HepG2 (cell line): ENCODE measurements at regions not wholly inside any gene's neighbourhood (a gene's known extent, or its start where the extent isn't known, plus 50 kb on each side); places are given as distances from the start of the nearest gene placed in this dataset.

Source experiments
- ATAC-seq: fragments of 200-7000 bp; cut with Tn5 transposase; 3 replicates; pipeline ENCODE4 v1.9.1; 2020; ENCODE audit warnings: mild to moderate bottlenecking, moderate library complexity
- BruUV-seq: library from RNA; stranded (reverse); fragments of 400-500 nt; replicated peaks from 2 replicates; lab custom pipeline; 2021; lab: Mats Ljungman, UMichigan
- CTCF ChIA-PET: fragments of 300-600 bp; formaldehyde crosslinking; extraction: SDS; loops from one replicate; lab custom pipeline; 2021; ENCODE audit warnings: low total read pairs, inconsistent platforms, low intra/inter-chr PET ratio; lab: Yijun Ruan, JAX
- POLR2A ChIA-PET: fragments of 350-600 bp; sonication (Branson Sonifier 250); formaldehyde crosslinking; loops from one replicate; lab custom pipeline; 2020; ENCODE audit warnings: antibody characterized with exemption, inconsistent platforms; lab: Yijun Ruan, JAX
- DNase-seq: peaks from one replicate; pipeline ENCODE4 v3.0.0-alpha.2; 2015; ENCODE audit warnings: low spot score
- FAIRE-seq: peaks from 3 replicates; lab custom pipeline; 2011; peaks lifted over from hg19 to GRCh38; lab: Jason Lieb, UNC
- H2AFZ ChIP-seq: one replicate; pipeline ENCODE4 v1.6.1; 2011; ENCODE audit warnings: low read length, inconsistent platforms
- H3K27ac ChIP-seq: fragments of 300-600 bp; 3 replicates; pipeline ENCODE4 v1.8.0; 2011; ENCODE audit warnings: mixed run types, mild to moderate bottlenecking, mixed read lengths, low read length, inconsistent platforms; ENCODE audit not compliant: insufficient read depth; ENCODE audit errors: extremely low read length
- H3K27me3 ChIP-seq, 2 experiments: fragments of 200-600 bp in 1 of 2; 2 replicates in 1 of 2; 3 replicates in 1 of 2; pipeline versions ENCODE4 v1.6.0 to v1.8.0; 2011; ENCODE audit warnings: low read length in 2 of 2, mild to moderate bottlenecking in 2 of 2, moderate library complexity in 2 of 2, inconsistent platforms in 1 of 2; ENCODE audit not compliant: insufficient read depth in 2 of 2, control insufficient read depth in 1 of 2
- H3K36me3 ChIP-seq, 2 experiments: fragments of 200-600 bp in 1 of 2; replicated peaks in 1 of 2; 2 replicates in 1 of 2; 3 replicates in 1 of 2; pipeline versions ENCODE4 v1.5.1 to v1.8.0; 2011; ENCODE audit warnings: low read length in 2 of 2, inconsistent platforms in 1 of 2; ENCODE audit not compliant: insufficient read depth in 2 of 2, control insufficient read depth in 1 of 2
- H3K4me1 ChIP-seq: 2 replicates; pipeline ENCODE4 v1.5.1; 2012; ENCODE audit warnings: low read length, inconsistent platforms; ENCODE audit not compliant: insufficient read depth
- H3K4me2 ChIP-seq: 2 replicates; pipeline ENCODE4 v1.6.0; 2011; ENCODE audit warnings: low read depth, low read length, inconsistent platforms
- H3K4me3 ChIP-seq, 3 experiments: fragments of 200-600 bp in 1 of 3; sonication (generic), shearing (Covaris generic) in 1 of 3; replicated peaks in 1 of 3; 2 replicates each; pipeline ENCODE4 v1.5.1; 2011 to 2016; ENCODE audit warnings: low read length in 3 of 3, inconsistent platforms in 2 of 3, low read depth in 2 of 3, mild to moderate bottlenecking in 2 of 3, control low read depth in 1 of 3, mixed read lengths in 1 of 3; ENCODE audit not compliant: insufficient read depth in 1 of 3
- H3K79me2 ChIP-seq: one replicate; pipeline ENCODE4 v1.6.1; 2011; ENCODE audit warnings: low read length, inconsistent platforms; ENCODE audit not compliant: insufficient read depth
- H3K9ac ChIP-seq: 2 replicates; pipeline ENCODE4 v1.6.0; 2011; ENCODE audit warnings: mild to moderate bottlenecking, low read depth, low read length, inconsistent platforms; ENCODE audit not compliant: insufficient read depth
- H3K9me3 ChIP-seq: 2 replicates; pipeline ENCODE4 v1.5.1; 2012; ENCODE audit warnings: mild to moderate bottlenecking, low read length
- H4K20me1 ChIP-seq: 2 replicates; pipeline ENCODE4 v1.6.0; 2011; ENCODE audit warnings: inconsistent platforms, mild to moderate bottlenecking, low read length, moderate library complexity; ENCODE audit not compliant: insufficient read depth
- MED8 ChIP-seq: sonication (generic); formaldehyde crosslinking; IDR thresholded peaks from 2 replicates; pipeline ENCODE4 v1.8.1; 2023; ENCODE audit warnings: mild to moderate bottlenecking, missing genetic modification reagents; ENCODE audit not compliant: insufficient replicate concordance
- NFE2L2 ChIP-seq: fragments of 150-350 bp; IDR thresholded peaks from 2 replicates; pipeline ENCODE4 v1.6.1; 2014; ENCODE audit warnings: low read length
- PRPF4 ChIP-seq: fragments of 200-400 bp; formaldehyde crosslinking; IDR thresholded peaks from 2 replicates; pipeline ENCODE4 v1.6.1; 2016; ENCODE audit warnings: low read length, low read depth; ENCODE audit not compliant: poor library complexity, severe bottlenecking
- RAD51 ChIP-seq: fragments of 450-650 bp; IDR thresholded peaks from 2 replicates; pipeline ENCODE4 v1.6.1; 2016; ENCODE audit warnings: borderline replicate concordance
- RFX3 ChIP-seq: IDR thresholded peaks from 2 replicates; pipeline ENCODE4 v1.6.1; 2016; ENCODE audit warnings: missing biosample characterization, missing genetic modification reagents
- ZFP82 ChIP-seq: sonication (generic); formaldehyde crosslinking; IDR thresholded peaks from 2 replicates; pipeline ENCODE4 v1.5.1; 2020; ENCODE audit warnings: mild to moderate bottlenecking, missing genetic modification reagents, borderline replicate concordance
- ZIK1 ChIP-seq: sonication (generic); formaldehyde crosslinking; IDR thresholded peaks from 2 replicates; pipeline ENCODE4 v1.5.0; 2020; ENCODE audit warnings: mild to moderate bottlenecking, low read depth, missing genetic modification reagents, borderline replicate concordance
- ZNF382 ChIP-seq: sonication (generic); formaldehyde crosslinking; IDR thresholded peaks from 2 replicates; pipeline ENCODE4 v1.5.0; 2020; ENCODE audit warnings: missing genetic modification reagents, mild to moderate bottlenecking, borderline replicate concordance
- WGBS: methylation state at CpG from one replicate; pipeline ENCODE4 v1.1.6; 2017; ENCODE audit warnings: low lambda C conversion rate; 5-methylcytosine and 5-hydroxymethylcytosine counted together
- in situ Hi-C: cut with HindIII; loops from 2 replicates; pipeline ENCODE4 v1.10.0; 2017; ENCODE audit warnings: low pct_unique_long_range_greater_than_20kb; ENCODE audit not compliant: extremely low pct_ligation_motif_present
- intact Hi-C: fragments of 100-400 bp; cut with micrococcal nuclease; formaldehyde crosslinking; loops from one replicate; pipeline ENCODE4 v1.10.0; 2022; ENCODE audit not compliant: unreplicated experiment
- TF ChIP-seq, protein P1 (sequence below): sonication (generic); formaldehyde crosslinking; IDR thresholded peaks from 2 replicates; pipeline ENCODE4 v1.5.1; 2020; ENCODE audit warnings: missing genetic modification reagents, mild to moderate bottlenecking, borderline replicate concordance
- TF ChIP-seq, protein P2 (sequence below): sonication (generic); formaldehyde crosslinking; IDR thresholded peaks from 2 replicates; pipeline ENCODE4 v1.8.0; 2022; ENCODE audit warnings: mild to moderate bottlenecking, missing genetic modification reagents; ENCODE audit not compliant: insufficient replicate concordance

GRCh38 chr5:135648116-135648515 is 69.3 kb upstream of the CXCL14 start:
- BruUV-seq, result no TSS peak
- no CpG with 5 or more reads among the region's 2 CpGs for WGBS
- no peak for ATAC-seq
- FAIRE-seq, result no peak
- Histone ChIP-seq H3K9me3 (no peaks in the 10 kb centered on the region), H3K27ac (no peak overlapping the region), H3K4me3 (no peak overlapping the region), H3K79me2 (no peaks in the 10 kb centered on the region), H2AFZ (no peak overlapping the region), H3K9ac (no peak overlapping the region), H3K27me3 (no peaks in the 10 kb centered on the region), H3K4me1 (no peaks in the 10 kb centered on the region), H3K36me3 (no peaks in the 10 kb centered on the region), H3K4me2 (no peak overlapping the region), H4K20me1 (no peaks in the 10 kb centered on the region)
- intact Hi-C loops, result no loop called here
- ChIA-PET CTCF (no interaction called here), POLR2A (no interaction called here)
- TF ChIP-seq ZNF382 (no peak), RFX3 (no peak), ZFP82 (no peak), MED8 (CRISPR knock-in tag) (no peak), ZIK1 (CRISPR knock-in tag) (no peak), NFE2L2 (no peak), PRPF4 (no peak), RAD51 (no peak)
- TF ChIP-seq, protein P1, sequence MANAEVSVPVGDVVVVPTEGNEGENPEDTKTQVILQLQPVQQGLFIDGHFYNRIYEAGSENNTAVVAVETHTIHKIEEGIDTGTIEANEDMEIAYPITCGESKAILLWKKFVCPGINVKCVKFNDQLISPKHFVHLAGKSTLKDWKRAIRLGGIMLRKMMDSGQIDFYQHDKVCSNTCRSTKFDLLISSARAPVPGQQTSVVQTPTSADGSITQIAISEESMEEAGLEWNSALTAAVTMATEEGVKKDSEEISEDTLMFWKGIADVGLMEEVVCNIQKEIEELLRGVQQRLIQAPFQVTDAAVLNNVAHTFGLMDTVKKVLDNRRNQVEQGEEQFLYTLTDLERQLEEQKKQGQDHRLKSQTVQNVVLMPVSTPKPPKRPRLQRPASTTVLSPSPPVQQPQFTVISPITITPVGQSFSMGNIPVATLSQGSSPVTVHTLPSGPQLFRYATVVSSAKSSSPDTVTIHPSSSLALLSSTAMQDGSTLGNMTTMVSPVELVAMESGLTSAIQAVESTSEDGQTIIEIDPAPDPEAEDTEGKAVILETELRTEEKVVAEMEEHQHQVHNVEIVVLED (CRISPR knock-in tag), result no peak
- TF ChIP-seq, protein P2, sequence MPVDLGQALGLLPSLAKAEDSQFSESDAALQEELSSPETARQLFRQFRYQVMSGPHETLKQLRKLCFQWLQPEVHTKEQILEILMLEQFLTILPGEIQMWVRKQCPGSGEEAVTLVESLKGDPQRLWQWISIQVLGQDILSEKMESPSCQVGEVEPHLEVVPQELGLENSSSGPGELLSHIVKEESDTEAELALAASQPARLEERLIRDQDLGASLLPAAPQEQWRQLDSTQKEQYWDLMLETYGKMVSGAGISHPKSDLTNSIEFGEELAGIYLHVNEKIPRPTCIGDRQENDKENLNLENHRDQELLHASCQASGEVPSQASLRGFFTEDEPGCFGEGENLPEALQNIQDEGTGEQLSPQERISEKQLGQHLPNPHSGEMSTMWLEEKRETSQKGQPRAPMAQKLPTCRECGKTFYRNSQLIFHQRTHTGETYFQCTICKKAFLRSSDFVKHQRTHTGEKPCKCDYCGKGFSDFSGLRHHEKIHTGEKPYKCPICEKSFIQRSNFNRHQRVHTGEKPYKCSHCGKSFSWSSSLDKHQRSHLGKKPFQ (CRISPR knock-in tag), result no peak
- in situ Hi-C loops, result no loop called here
- no peak for DNase-seq
